Testis (tissue), 2 donors: ENCODE measurements at regions not wholly inside any gene's neighbourhood (a gene's known extent, or its start where the extent isn't known, plus 50 kb on each side); places are given as distances from the start of the nearest gene placed in this dataset.

Experiments
- DNase-seq: peaks from one replicate; pipeline ENCODE4 v3.0.0-alpha.2; 2019
- H3K27ac ChIP-seq, 2 donors: fragments of 200-600 bp; sonication (generic); one replicate each; pipeline ENCODE4 v1.5.1; 2019
- H3K27me3 ChIP-seq: fragments of 200-600 bp; sonication (generic); one replicate; pipeline ENCODE4 v1.5.1; 2019
- H3K36me3 ChIP-seq: fragments of 200-600 bp; sonication (generic); one replicate; pipeline ENCODE4 v1.5.1; 2017; ENCODE audit warnings: low read depth; ENCODE audit errors: missing control alignments
- H3K4me1 ChIP-seq: fragments of 200-600 bp; sonication (generic); one replicate; pipeline ENCODE4 v1.5.1; 2019
- H3K4me3 ChIP-seq, 2 donors: fragments of 200-600 bp; sonication (generic); one replicate each; pipeline ENCODE4 v1.5.1; 2017 to 2019
- H3K9me3 ChIP-seq: fragments of 200-600 bp; sonication (generic); one replicate; pipeline ENCODE4 v1.5.1; 2017
- POLR2A ChIP-seq: fragments of 450-650 bp; IDR thresholded peaks from one replicate; pipeline ENCODE4 v1.6.1; 2017; ENCODE audit warnings: antibody characterized with exemption, mild to moderate bottlenecking, moderate library complexity
- WGBS, 2 donors: methylation state at CpG; one replicate each; pipeline ENCODE4 v1.1.5; 2018; 5-methylcytosine and 5-hydroxymethylcytosine counted together
- intact Hi-C: fragments of 100-400 bp; cut with DNase I; formaldehyde crosslinking; loops from one replicate; pipeline ENCODE4 v1.15.1; 2023; ENCODE audit warnings: low total_unique reads
- TF ChIP-seq, protein P1 (sequence below), 3 experiments: fragments of 450-650 bp in 2 of 3; fragments of 200-600 bp in 1 of 3; sonication (generic) in 1 of 3; IDR thresholded peaks; one replicate each; pipeline ENCODE4 v1.5.1; 2016 to 2019; ENCODE audit warnings: antibody characterized with exemption in 3 of 3, mild to moderate bottlenecking in 2 of 3, moderate library complexity in 1 of 3

GRCh38 chr12:65592416-65592815 lies 231.9 kb upstream of the HMGA2 start:
- 91 to 97% methylated on average over 3 of the region's 3 CpGs for WGBS, 2 donors
- no peaks in the 10 kb centered on the region for H3K9me3 ChIP-seq
- no peak for DNase-seq
- no peak overlapping the region for H3K27ac ChIP-seq
- H3K4me1 ChIP-seq: peaks cover 3% of the 10 kb centered on the region
- no peaks in the 10 kb centered on the region for H3K27me3 ChIP-seq
- intact Hi-C loops: no loop called here
- TF ChIP-seq, protein P1, sequence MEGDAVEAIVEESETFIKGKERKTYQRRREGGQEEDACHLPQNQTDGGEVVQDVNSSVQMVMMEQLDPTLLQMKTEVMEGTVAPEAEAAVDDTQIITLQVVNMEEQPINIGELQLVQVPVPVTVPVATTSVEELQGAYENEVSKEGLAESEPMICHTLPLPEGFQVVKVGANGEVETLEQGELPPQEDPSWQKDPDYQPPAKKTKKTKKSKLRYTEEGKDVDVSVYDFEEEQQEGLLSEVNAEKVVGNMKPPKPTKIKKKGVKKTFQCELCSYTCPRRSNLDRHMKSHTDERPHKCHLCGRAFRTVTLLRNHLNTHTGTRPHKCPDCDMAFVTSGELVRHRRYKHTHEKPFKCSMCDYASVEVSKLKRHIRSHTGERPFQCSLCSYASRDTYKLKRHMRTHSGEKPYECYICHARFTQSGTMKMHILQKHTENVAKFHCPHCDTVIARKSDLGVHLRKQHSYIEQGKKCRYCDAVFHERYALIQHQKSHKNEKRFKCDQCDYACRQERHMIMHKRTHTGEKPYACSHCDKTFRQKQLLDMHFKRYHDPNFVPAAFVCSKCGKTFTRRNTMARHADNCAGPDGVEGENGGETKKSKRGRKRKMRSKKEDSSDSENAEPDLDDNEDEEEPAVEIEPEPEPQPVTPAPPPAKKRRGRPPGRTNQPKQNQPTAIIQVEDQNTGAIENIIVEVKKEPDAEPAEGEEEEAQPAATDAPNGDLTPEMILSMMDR (IDR thresholded peaks at IDR 0.05): no peak
- TF ChIP-seq POLR2A: no peak
- no peaks in the 10 kb centered on the region for H3K36me3 ChIP-seq
- H3K4me3 ChIP-seq: no peak overlapping the region

GRCh38 chr12:65593239-65593701 lies 231.0 kb upstream of the HMGA2 start:
- intact Hi-C loops: no loop called here
- H3K4me3 ChIP-seq: no peak overlapping the region
- DNase-seq: no peak
- peaks cover 3% of the 10 kb centered on the region for H3K4me1 ChIP-seq
- H3K27me3 ChIP-seq: no peaks in the 10 kb centered on the region
- WGBS, 2 donors: 79 to 90% methylated on average over 2 of the region's 2 CpGs
- TF ChIP-seq, protein P1 (IDR thresholded peaks at IDR 0.05): no peak
- TF ChIP-seq POLR2A: no peak
- H3K36me3 ChIP-seq: no peaks in the 10 kb centered on the region
- H3K27ac ChIP-seq: no peak overlapping the region
- no peaks in the 10 kb centered on the region for H3K9me3 ChIP-seq

GRCh38 chr12:65594409-65594808 lies 229.9 kb upstream of the HMGA2 start:
- H3K27me3 ChIP-seq: no peaks in the 10 kb centered on the region
- TF ChIP-seq, protein P1 (IDR thresholded peaks at IDR 0.05): no peak
- TF ChIP-seq POLR2A: no peak
- H3K4me3 ChIP-seq: no peak overlapping the region
- no peak overlapping the region for H3K27ac ChIP-seq
- no peaks in the 10 kb centered on the region for H3K9me3 ChIP-seq
- DNase-seq: no peak
- H3K4me1 ChIP-seq: peaks cover 3% of the 10 kb centered on the region
- no peaks in the 10 kb centered on the region for H3K36me3 ChIP-seq
- intact Hi-C loops: no loop called here
- 31 to 36% methylated on average over 5 of the region's 5 CpGs for WGBS, 2 donors

DNA sequence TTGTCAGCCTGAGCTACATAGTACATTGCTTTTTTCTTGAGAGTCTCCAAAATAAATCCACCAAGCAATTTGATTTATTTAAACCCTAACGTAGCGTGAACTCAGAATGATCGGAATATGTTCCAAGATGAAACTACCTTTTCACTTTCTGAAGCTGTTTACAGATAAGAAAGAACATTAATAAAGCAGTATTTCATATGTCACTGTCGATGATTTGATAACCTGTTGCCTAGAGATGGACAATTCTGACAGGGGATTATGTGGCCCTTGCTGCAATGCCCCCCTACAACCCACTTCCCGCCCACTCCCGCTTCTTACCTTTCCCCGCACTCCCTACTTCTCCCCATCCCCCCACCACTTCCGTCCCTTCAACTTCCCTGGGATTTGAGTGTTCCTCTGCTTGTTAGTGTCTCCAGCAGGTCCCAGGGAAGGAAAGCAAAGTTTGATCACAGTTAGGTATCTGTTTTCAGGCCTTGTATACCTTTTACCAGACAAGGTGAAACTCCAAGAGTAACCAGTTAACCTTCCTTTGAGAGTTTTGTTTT lies 229.2 kb upstream of the HMGA2 start:
- intact Hi-C loops: no loop called here
- no peak overlapping the region for H3K27ac ChIP-seq
- no peaks in the 10 kb centered on the region for H3K9me3 ChIP-seq
- no peaks in the 10 kb centered on the region for H3K36me3 ChIP-seq
- peaks cover 3% of the 10 kb centered on the region for H3K4me1 ChIP-seq
- H3K27me3 ChIP-seq: no peaks in the 10 kb centered on the region
- DNase-seq: no peak
- H3K4me3 ChIP-seq: no peak overlapping the region
- TF ChIP-seq, protein P1 (IDR thresholded peaks at IDR 0.05): no peak
- TF ChIP-seq POLR2A: no peak
- 65 to 68% methylated on average over 8 of the region's 8 CpGs for WGBS, 2 donors

DNA sequence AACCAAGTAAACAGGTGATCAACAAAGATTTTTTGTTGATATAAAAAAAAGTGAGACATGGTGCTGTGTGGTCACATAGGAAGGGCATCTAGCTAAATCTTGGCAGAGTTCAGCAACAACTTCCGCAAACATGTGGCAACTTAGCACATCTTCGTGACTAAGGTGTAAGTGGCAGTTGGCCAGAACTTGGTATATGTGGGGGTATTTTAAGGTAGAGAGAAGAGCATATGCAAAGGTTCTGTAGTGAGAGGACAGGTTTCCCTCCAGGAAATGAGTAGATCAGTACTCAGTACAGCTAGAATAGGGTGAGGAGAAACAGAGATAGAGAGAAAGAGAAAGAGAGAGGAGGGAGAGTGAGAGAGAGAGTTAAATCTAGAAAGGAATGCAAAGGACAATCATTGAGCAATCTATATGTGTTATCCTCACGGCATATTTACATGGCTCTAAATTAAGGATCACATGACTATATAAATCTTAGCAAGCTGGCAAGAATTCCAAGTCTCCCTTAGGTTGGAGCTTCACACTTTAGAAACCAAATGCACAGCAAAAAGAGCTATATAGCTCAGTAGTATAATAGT lies 227.7 kb upstream of the HMGA2 start:
- DNase-seq: no peak
- H3K4me1 ChIP-seq: peaks cover 3% of the 10 kb centered on the region
- no peak overlapping the region for H3K27ac ChIP-seq
- no peaks in the 10 kb centered on the region for H3K27me3 ChIP-seq
- H3K4me3 ChIP-seq: no peak overlapping the region
- WGBS, 2 donors: 78 to 90% methylated on average over 3 of the region's 3 CpGs
- H3K9me3 ChIP-seq: no peaks in the 10 kb centered on the region
- intact Hi-C loops: no loop called here
- H3K36me3 ChIP-seq: no peaks in the 10 kb centered on the region
- TF ChIP-seq, protein P1 (IDR thresholded peaks at IDR 0.05): no peak
- TF ChIP-seq POLR2A: no peak
